ENCODE measurements at regions not wholly inside any gene's neighbourhood (a gene's known extent, or its start where the extent isn't known, plus 50 kb on each side); places are given as distances from the start of the nearest gene placed in this dataset.
"Not testable (repeated sequence)": the region's sequence is repeated elsewhere in the genome, so short reads cannot be mapped to it uniquely, and the experiment has no call there.

- TF ChIP-seq CTCF (conservative IDR thresholded peaks at IDR 0.05; ENCODE audit: low read length); EZH2phosphoT487 (IDR thresholded peaks at IDR 0.05; ENCODE audit: borderline replicate concordance): not testable (repeated sequence)
Observed at GRCh38 chr9:101916948-101917347, 178.5 kb upstream of the GRIN3A start.
